ENCODE measurements at regions not wholly inside any gene's neighbourhood (a gene's known extent, or its start where the extent isn't known, plus 50 kb on each side); places are given as distances from the start of the nearest gene placed in this dataset.

GRCh38 chr11:69397732-69398131 is 83.7 kb upstream of the LINC01488 start:
- dilution Hi-C loops (cut with HindIII; ENCODE audit: low sequenced_read_pairs, unreplicated experiment), result no loop called here
- WGBS, 2 experiments (ENCODE audit: extremely low coverage in 2 of 2, insufficient read length in 1 of 2), result 100% methylated on average over 2 of the region's 3 CpGs; no CpG with 5 or more reads in 1 of the 2 experiments
- Histone ChIP-seq H3K9me1 (ENCODE audit: insufficient read depth, low read length) (peaks cover 6% of the 10 kb centered on the region; the same call in 1 of the 2 replicates), H3K4me3 (ENCODE audit: insufficient read depth, low read depth, low read length) (no peak overlapping the region), H3K23ac (ENCODE audit: low read depth, low read length) (no peak overlapping the region), H4K20me1 (ENCODE audit: insufficient read depth, low read length) (no peaks in the 10 kb centered on the region), H3K4ac (ENCODE audit: low read depth, low read length) (peak overlapping the region; percentile 24; the same call in 1 of the 2 replicates), H3K27ac (ENCODE audit: insufficient read depth, low read length) (no peak overlapping the region), H4K8ac (ENCODE audit: low read depth in 2 of 2, low read length in 2 of 2) (no peak overlapping the region), H3K4me2 (ENCODE audit: low read depth, low read length) (no peak overlapping the region), H3K27me3 (ENCODE audit: control insufficient read depth, insufficient read depth, low read length) (no peaks in the 10 kb centered on the region; the same call in 1 of the 2 replicates), H2AFZ (replicated peaks; ENCODE audit: low read length, poor library complexity) (peak overlapping the region; percentile 15), H4K91ac (ENCODE audit: insufficient read depth, low read depth, low read length) (no peak overlapping the region), H3K9me3 (ENCODE audit: control insufficient read depth, insufficient read depth, low read length) (peaks cover 8% of the 10 kb centered on the region), H2BK15ac (ENCODE audit: low read depth, low read length) (no peak overlapping the region), H3K9ac (ENCODE audit: low read depth, low read length) (no peak overlapping the region), H3K56ac (ENCODE audit: extremely low read depth, insufficient read depth, low read length) (no peak overlapping the region), H2BK5ac (ENCODE audit: low read depth, low read length, poor library complexity, severe bottlenecking) (no peak overlapping the region), H2BK20ac (ENCODE audit: low read depth, low read length) (peak overlapping the region; percentile 74; the same call in 1 of the 2 replicates), H3K4me1 (ENCODE audit: control insufficient read depth, insufficient read depth, low read length) (peaks cover 9% of the 10 kb centered on the region), H3K79me1 (ENCODE audit: low read depth in 1 of 2, low read length in 2 of 2) (no peaks in the 10 kb centered on the region), H3K36me3 (ENCODE audit: control insufficient read depth, insufficient read depth, low read length) (no peaks in the 10 kb centered on the region), H3K14ac (replicated peaks; ENCODE audit: low read depth, low read length) (peak overlapping the region; percentile 45; the same call in 1 of the 2 replicates), H2AK5ac (ENCODE audit: low read depth, low read length) (no peak overlapping the region), H2BK120ac (ENCODE audit: low read depth, low read length) (no peak overlapping the region), H3K18ac (ENCODE audit: low read depth, low read length) (no peak overlapping the region), H4K5ac (ENCODE audit: low read depth, low read length) (no peak overlapping the region), H2AK9ac (replicated peaks; ENCODE audit: low read depth, low read length, poor library complexity) (peak overlapping the region; percentile 76)
- ChIA-PET POLR2A (ENCODE audit: unreplicated experiment) (no interaction called here), CTCF (no interaction called here)
- no TSS peak for BruUV-seq (replicated peaks)
- TF ChIP-seq, protein P1, sequence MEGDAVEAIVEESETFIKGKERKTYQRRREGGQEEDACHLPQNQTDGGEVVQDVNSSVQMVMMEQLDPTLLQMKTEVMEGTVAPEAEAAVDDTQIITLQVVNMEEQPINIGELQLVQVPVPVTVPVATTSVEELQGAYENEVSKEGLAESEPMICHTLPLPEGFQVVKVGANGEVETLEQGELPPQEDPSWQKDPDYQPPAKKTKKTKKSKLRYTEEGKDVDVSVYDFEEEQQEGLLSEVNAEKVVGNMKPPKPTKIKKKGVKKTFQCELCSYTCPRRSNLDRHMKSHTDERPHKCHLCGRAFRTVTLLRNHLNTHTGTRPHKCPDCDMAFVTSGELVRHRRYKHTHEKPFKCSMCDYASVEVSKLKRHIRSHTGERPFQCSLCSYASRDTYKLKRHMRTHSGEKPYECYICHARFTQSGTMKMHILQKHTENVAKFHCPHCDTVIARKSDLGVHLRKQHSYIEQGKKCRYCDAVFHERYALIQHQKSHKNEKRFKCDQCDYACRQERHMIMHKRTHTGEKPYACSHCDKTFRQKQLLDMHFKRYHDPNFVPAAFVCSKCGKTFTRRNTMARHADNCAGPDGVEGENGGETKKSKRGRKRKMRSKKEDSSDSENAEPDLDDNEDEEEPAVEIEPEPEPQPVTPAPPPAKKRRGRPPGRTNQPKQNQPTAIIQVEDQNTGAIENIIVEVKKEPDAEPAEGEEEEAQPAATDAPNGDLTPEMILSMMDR (conservative IDR thresholded peaks at IDR 0.05; ENCODE audit: low read depth, low read length), result no peak
- TF ChIP-seq ELK1 (IDR thresholded peaks at IDR 0.05; ENCODE audit: borderline replicate concordance, low read depth, low read length) (no peak), MAFK (IDR thresholded peaks at IDR 0.05; ENCODE audit: low read depth, low read length) (no peak), MAZ (IDR thresholded peaks at IDR 0.05; ENCODE audit: borderline replicate concordance, low read depth, low read length) (no peak), RFX5 (IDR thresholded peaks at IDR 0.05; ENCODE audit: low read depth, low read length) (no peak), CEBPB (IDR thresholded peaks at IDR 0.05; ENCODE audit: low read depth, low read length) (no peak)
- intact Hi-C loops (cut with micrococcal nuclease), result no loop called here
- ATAC-seq (ENCODE audit: low read depth), result no peak
- in situ Hi-C loops (cut with MboI; ENCODE audit: low sequenced_read_pairs), result no loop called here
- DNase-seq, result no peak

All from IMR-90 (cell line).